Heart left ventricle (tissue), 16 donors: ENCODE measurements at regions not wholly inside any gene's neighbourhood (a gene's known extent, or its start where the extent isn't known, plus 50 kb on each side); places are given as distances from the start of the nearest gene placed in this dataset.

Experiments
- ATAC-seq, 4 donors: fragments of 200-7000 bp; cut with Tn5 transposase; one replicate each; pipeline ENCODE4 v1.9.1; 2020 to 2022; ENCODE audit warnings: moderate library complexity in 4 of 4, mild to moderate bottlenecking in 3 of 4, moderate number of reproducible peaks in 1 of 4
- DNase-seq, 5 donors: peaks; one replicate each; pipeline ENCODE4 v3.0.0-alpha.2; 2020
- H3K27ac ChIP-seq, 12 donors: fragments of 200-600 bp; sonication (generic) in 4 of 12; one replicate each; pipeline versions ENCODE4 v1.5.0 to v1.8.0; 2016 to 2022; ENCODE audit warnings: mild to moderate bottlenecking in 2 of 12
- H3K27me3 ChIP-seq, 9 donors: fragments of 200-600 bp; sonication (generic) in 2 of 9; one replicate each; pipeline versions ENCODE4 v1.5.1 to v1.8.0; 2016 to 2022; ENCODE audit warnings: mild to moderate bottlenecking in 3 of 9
- H3K36me3 ChIP-seq, 9 donors: fragments of 200-600 bp; sonication (generic) in 2 of 9; one replicate each; pipeline versions ENCODE4 v1.5.0 to v1.8.0; 2018 to 2022; ENCODE audit warnings: mild to moderate bottlenecking in 2 of 9
- H3K4me1 ChIP-seq, 12 donors: fragments of 200-600 bp; sonication (generic) in 4 of 12; one replicate each; pipeline versions ENCODE4 v1.5.0 to v1.8.0; 2016 to 2022; ENCODE audit warnings: mild to moderate bottlenecking in 3 of 12
- H3K4me3 ChIP-seq, 12 donors: fragments of 200-600 bp; sonication (generic) in 4 of 12; one replicate each; pipeline versions ENCODE4 v1.5.0 to v1.8.0; 2017 to 2022; ENCODE audit warnings: mild to moderate bottlenecking in 9 of 12, moderate library complexity in 4 of 12
- H3K9me3 ChIP-seq, 12 donors: fragments of 200-600 bp; sonication (generic) in 4 of 12; one replicate each; pipeline versions ENCODE4 v1.5.0 to v1.8.0; 2016 to 2022; ENCODE audit warnings: mild to moderate bottlenecking in 1 of 12
- CTCF ChIP-seq, 12 donors: fragments of 200-600 bp; sonication (generic) in 4 of 12; IDR thresholded peaks; one replicate each; pipeline versions ENCODE4 v1.5.0 to v1.8.0; 2018 to 2022; ENCODE audit warnings: antibody characterized with exemption in 12 of 12, mild to moderate bottlenecking in 5 of 12
- POLR2A ChIP-seq, 2 donors: fragments of 450-650 bp; IDR thresholded peaks; one replicate each; pipeline ENCODE4 v1.6.1; 2017; ENCODE audit warnings: antibody characterized with exemption in 2 of 2, mild to moderate bottlenecking in 2 of 2, moderate library complexity in 2 of 2
- WGBS, 4 donors: extraction: QIAGEN DNeasy Blood & Tissue Kit in 2 of 4; methylation state at CpG; one replicate each; pipeline versions ENCODE4 v1.1.5 to v1.1.7; 2013 to 2018; 5-methylcytosine and 5-hydroxymethylcytosine counted together
- intact Hi-C, 10 donors: fragments of 100-400 bp; cut with DNase I; formaldehyde crosslinking; loops; one replicate each; pipeline versions ENCODE4 v1.11.1 to v1.14.2; 2022
- donor health status: ischemic (EF 13 %, LVEDD 7.1; RV severe dilation, severe dysfunction).
- donor health status: healthy with polysubstance abuse.
- donor health status: DM: no; HTN: yes; CAD: no.
- donor health status: DM: no; HTN: no; CAD: no.
- donor health status: ischemic (EF 25% LVEDD 6.9; RV normal size, moderate dysfunction).
- donor health status: ischemic (EF 25% LVEDD 5.7; RV mildly dilated, moderate dysfunction).
- donor health status: healthy.
- donor health status: DM: yes; HTN: yes; CAD: no.
- donor health status: ischemic (EF 35%, LVEDD 5.7; RV mildly dilated, moderate dysfunction).
- donor health status: nonischemic (EF 11% LVEDD 7.7; RV severe dilation, severe dysfunction).
- donor health status: DM: yes; HTN: yes; CAD: no.
- donor health status: PGD.
- donor health status: ischemic (EF 29% LVEDD 5.4; RV normal size, mild dysfunction).
- donor health status: nonischemic (EF 23%, LVEDD 6.1; RV moderate dilation, normal function).

DNA sequence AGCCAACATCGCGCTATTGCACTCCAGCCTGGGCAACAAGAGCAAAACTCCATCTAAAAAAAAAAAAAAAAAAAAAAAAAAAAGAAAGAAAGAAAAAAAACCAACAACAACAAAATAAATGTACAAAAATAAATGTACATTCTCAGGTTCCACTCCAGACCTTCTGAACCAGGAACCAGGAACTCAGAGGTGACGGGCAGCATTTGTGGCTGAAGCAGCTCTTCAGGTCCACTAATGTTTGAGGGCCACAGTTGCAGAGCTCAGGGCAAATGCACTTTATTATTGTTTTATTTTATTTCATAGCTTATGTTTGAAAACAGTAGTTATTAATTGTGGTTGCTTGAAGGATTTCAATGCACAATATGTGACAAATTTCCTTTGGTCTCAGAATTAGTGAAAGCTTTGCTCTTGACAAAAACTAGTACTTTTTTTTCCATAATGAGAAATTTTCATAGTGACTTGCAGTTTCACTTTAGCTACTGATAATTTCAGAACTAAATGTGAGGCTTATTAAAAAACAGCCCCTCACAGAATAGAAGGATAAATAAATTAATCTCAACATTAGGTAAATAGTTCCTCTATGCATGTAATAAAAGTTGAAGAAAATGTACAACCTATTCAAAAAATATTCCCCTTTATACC is 378.4 kb upstream of the SPHKAP start:
- ATAC-seq (no peak), DNase-seq (no peak)
- WGBS, 4 donors, result 90 to 93% (median 92%) methylated on average over 3 of the region's 3 CpGs
- no peak for TF ChIP-seq CTCF (IDR thresholded peaks at IDR 0.05)
- no peak for TF ChIP-seq POLR2A (IDR thresholded peaks at IDR 0.05)
- Histone ChIP-seq H3K4me3 (no peak overlapping the region), H3K27me3 (no peaks in the 10 kb centered on the region), H3K27ac (no peak overlapping the region), H3K4me1 (no peaks in the 10 kb centered on the region), H3K9me3 (no peaks in the 10 kb centered on the region), H3K36me3 (no peaks in the 10 kb centered on the region)
- intact Hi-C loops, result no loop called here

DNA sequence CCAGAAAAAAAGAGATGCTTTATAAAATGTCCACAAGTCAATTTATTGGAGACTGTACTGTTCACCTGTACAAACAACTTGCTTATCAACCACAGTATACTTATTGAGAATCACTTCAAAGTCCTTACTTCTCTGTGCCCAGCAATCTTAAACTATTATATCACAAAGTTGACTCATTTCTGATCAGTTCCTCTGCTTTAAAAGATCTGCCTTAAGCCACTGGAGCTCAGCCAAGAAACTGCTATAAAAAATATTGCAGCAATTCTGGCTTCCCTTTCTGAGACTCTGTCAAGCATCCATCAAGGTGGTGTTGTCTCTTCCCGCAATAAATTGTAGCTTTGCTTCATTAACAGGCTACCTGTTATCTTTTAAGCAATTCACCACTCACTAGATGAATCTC is 375.2 kb upstream of the SPHKAP start:
- H3K27ac ChIP-seq, result no peak overlapping the region
- ATAC-seq, result no peak
- no peaks in the 10 kb centered on the region for H3K27me3 ChIP-seq
- H3K4me1 ChIP-seq, result no peaks in the 10 kb centered on the region
- 61 to 67% (median 64%) methylated on average over 1 of the region's 1 CpG for WGBS, 4 donors
- H3K4me3 ChIP-seq, result no peak overlapping the region
- no peaks in the 10 kb centered on the region for H3K36me3 ChIP-seq
- no peak for TF ChIP-seq POLR2A (IDR thresholded peaks at IDR 0.05)
- no peak for TF ChIP-seq CTCF (IDR thresholded peaks at IDR 0.05)
- no peaks in the 10 kb centered on the region for H3K9me3 ChIP-seq
- DNase-seq, result no peak
- intact Hi-C loops, result no loop called here

DNA sequence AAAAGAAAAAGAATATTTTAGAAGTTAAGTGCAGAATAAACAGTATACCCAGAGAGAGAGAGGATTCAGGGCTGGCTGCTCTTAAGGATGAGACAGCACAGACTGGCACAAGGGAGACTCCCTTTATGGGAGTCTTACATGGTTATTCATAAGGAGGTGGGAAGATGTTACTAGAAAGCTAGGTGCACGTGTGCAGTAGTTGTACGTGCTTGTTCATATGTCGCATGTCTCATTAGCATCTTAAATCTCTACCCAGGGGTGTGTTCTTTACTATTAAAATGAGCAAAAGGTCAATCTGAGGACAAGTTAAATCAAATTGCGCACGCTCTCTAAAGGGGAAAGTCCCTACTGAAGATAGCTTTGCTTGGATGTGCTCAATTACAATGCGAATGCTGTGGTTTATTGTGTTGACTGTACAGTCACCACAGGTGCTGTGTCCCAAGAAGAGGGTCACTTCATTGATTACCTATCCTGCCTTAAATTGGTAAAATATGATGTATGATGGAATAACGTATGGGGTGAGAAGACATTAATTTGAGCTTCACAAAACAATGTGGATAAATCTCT is 368.0 kb upstream of the SPHKAP start:
- Histone ChIP-seq H3K9me3 (peaks cover 0 to 14% (median 0%) of the 10 kb centered on the region in 12 donors), H3K27ac (no peak overlapping the region), H3K4me1 (peaks cover 0 to 9% (median 0%) of the 10 kb centered on the region in 12 donors), H3K4me3 (no peak overlapping the region), H3K36me3 (no peaks in the 10 kb centered on the region), H3K27me3 (no peaks in the 10 kb centered on the region)
- DNase-seq, result no peak
- TF ChIP-seq POLR2A (IDR thresholded peaks at IDR 0.05) (no peak), CTCF (IDR thresholded peaks at IDR 0.05) (no peak)
- WGBS, 4 donors, result 84 to 93% (median 87%) methylated on average over 7 of the region's 7 CpGs
- ATAC-seq, result no peak
- intact Hi-C loops, result no loop called here

GRCh38 chr2:228548230-228548629 is 366.7 kb upstream of the SPHKAP start:
- H3K27me3 ChIP-seq, result no peaks in the 10 kb centered on the region
- H3K27ac ChIP-seq, result no peak overlapping the region
- H3K9me3 ChIP-seq, result peaks cover 0 to 14% (median 0%) of the 10 kb centered on the region in 12 donors
- no peak for TF ChIP-seq CTCF (IDR thresholded peaks at IDR 0.05)
- ATAC-seq (no peak), DNase-seq (no peak)
- 75 to 89% (median 76%) methylated on average over 1 of the region's 1 CpG for WGBS, 4 donors
- intact Hi-C loops, result no loop called here
- H3K36me3 ChIP-seq, result no peaks in the 10 kb centered on the region
- H3K4me3 ChIP-seq, result no peak overlapping the region
- H3K4me1 ChIP-seq, result peaks cover 0 to 11% (median 0%) of the 10 kb centered on the region in 12 donors
